ENCODE measurements at regions not wholly inside any gene's neighbourhood (a gene's known extent, or its start where the extent isn't known, plus 50 kb on each side); places are given as distances from the start of the nearest gene placed in this dataset.

DNA sequence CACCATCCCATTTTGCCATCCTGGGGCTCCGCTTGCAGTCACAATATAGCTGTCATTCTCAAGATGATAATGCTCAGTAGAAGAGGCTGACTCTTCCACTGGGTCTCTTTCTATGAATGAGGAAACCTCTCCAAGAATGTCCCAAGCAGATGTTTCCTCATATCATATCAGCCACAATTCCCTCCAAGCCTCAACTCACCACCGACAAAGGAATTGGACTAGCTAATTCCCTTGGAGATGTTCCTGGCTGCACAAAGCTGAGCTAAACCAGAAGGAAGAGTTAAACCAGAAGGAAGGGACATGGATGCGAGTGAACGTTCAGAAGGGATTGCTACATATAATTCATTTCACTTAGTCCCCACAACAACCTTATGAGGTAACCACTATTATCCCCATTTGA lies 65.0 kb upstream of the NPAS2 start:
- no peaks in the 10 kb centered on the region for H3K36me3 Mint-ChIP-seq (ENCODE audit: low read depth)
- POLR2A ChIA-PET = no interaction called here
- H3K9me3 Mint-ChIP-seq = no peaks in the 10 kb centered on the region
- peaks cover 1% of the 10 kb centered on the region for H3K4me1 Mint-ChIP-seq
- CTCF ChIA-PET = interaction anchor here (1.0 kb wide), 1 partner anchor 59 kb away, joined by 3 read pairs; no protein-coding TSS in a partner anchor
- H3K27me3 Mint-ChIP-seq = peaks cover 30% of the 10 kb centered on the region
- no peak overlapping the region for H3K27ac Mint-ChIP-seq
- no peak overlapping the region for H3K4me3 Mint-ChIP-seq
- no peak for DNase-seq

DNA sequence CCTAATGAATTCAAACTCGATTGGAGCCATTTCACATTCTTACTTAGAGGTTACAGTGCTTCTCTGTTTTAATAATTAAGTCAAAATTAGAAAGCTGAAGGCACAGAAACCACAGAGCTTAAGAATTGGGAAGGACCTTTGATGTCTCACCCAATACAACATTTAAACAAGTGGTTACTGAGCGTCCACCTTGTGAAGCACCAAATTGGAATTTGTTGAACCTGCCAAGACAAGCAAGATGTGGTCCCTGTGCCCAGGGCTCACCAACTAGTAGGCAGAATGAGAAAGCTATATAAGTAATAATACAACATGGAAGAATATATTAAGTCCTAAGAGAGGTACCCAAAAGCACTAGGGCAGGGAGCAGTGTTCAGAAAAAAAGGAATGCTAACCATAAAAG lies 64.5 kb upstream of the NPAS2 start:
- Mint-ChIP-seq H3K4me1 (peaks cover 1% of the 10 kb centered on the region), H3K27ac (no peak overlapping the region), H3K4me3 (no peak overlapping the region), H3K27me3 (peaks cover 27% of the 10 kb centered on the region), H3K36me3 (ENCODE audit: low read depth) (no peaks in the 10 kb centered on the region), H3K9me3 (no peaks in the 10 kb centered on the region)
- ChIA-PET POLR2A (no interaction called here), CTCF (no interaction called here)
- DNase-seq = no peak

DNA sequence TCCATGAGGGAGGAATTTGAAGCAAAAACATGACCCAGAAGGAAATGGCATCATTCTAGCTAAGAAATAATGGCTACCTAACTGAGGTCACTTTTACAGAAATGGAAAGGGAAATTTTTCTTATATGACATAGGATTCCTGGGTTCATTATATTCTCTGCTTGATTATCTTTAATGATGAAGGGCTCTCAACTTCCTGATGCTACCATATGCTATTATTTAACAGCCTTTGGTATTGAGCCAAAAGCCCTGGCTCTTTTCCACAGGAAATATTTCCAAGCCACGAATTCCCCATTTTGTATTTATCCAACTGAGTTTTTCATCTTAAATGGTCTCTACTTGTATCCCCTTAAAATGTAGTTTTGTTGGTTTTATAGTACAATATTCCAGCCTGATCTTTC lies 63.2 kb upstream of the NPAS2 start:
- H3K9me3 Mint-ChIP-seq = no peaks in the 10 kb centered on the region
- ChIA-PET CTCF (no interaction called here), POLR2A (no interaction called here)
- no peak overlapping the region for H3K4me3 Mint-ChIP-seq
- no peaks in the 10 kb centered on the region for H3K36me3 Mint-ChIP-seq (ENCODE audit: low read depth)
- peaks cover 1% of the 10 kb centered on the region for H3K4me1 Mint-ChIP-seq
- peaks cover 21% of the 10 kb centered on the region for H3K27me3 Mint-ChIP-seq
- no peak overlapping the region for H3K27ac Mint-ChIP-seq
- DNase-seq = no peak

DNA sequence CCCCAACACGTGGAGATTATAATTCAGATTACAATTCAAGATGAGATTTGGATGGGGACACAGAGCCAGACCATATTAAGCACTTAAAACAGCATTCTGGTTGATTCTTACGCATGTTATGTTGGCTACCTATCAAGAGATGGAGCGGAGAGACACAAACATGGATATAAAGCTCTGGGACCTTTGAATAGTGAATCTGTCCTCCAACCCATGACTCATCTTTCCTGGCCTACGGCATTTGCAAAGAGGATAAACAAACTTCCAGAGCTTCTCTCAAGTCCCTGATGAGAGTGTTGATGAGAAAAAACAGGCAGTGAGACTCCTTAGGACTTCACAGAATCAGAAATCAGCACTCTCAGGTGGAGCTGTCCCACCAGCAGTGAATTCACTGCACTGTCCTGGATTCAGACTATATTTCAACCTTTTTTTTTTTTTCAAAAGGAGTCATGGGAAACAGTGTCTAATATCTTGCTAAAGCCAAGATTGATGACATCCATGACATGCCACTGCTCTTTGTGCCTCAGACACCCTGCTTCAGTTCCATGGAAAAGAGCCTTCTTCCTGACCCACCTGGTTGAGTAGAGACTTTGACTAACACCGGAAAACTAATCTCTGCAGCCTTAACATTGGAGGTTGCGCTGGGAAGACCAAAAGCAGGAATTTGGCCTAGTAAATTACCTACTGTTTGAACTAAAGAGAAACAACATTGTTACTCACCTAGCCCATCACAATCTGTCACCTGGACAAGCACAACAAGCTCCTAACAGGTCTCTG lies 62.1 kb upstream of the NPAS2 start:
- Mint-ChIP-seq H3K27me3 (peaks cover 18% of the 10 kb centered on the region), H3K9me3 (no peaks in the 10 kb centered on the region), H3K4me1 (no peaks in the 10 kb centered on the region), H3K36me3 (ENCODE audit: low read depth) (no peaks in the 10 kb centered on the region), H3K4me3 (no peak overlapping the region), H3K27ac (no peak overlapping the region)
- DNase-seq = no peak
- ChIA-PET POLR2A (no interaction called here), CTCF (no interaction called here)

DNA sequence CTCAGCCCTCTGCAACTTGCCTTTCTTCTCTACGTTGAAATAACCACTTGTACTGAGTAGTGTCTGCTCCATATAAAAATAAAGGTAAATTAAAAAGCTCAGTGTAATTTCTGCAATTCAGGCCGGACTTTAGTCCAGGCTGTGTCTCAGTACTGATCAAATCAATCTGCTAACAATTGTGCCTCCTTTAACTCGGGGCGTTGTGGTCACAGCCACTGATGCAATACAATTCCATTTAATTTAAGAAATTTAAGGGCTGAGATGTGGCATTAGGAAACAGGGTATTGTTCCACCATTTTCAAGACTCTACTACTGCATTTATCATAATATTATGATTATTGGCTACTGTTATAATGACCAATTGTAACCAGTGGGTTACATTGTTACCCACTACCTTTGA lies 60.0 kb upstream of the NPAS2 start:
- Mint-ChIP-seq H3K9me3 (no peaks in the 10 kb centered on the region), H3K36me3 (ENCODE audit: low read depth) (no peaks in the 10 kb centered on the region), H3K27me3 (peaks cover 17% of the 10 kb centered on the region), H3K27ac (no peak overlapping the region), H3K4me3 (no peak overlapping the region), H3K4me1 (no peaks in the 10 kb centered on the region)
- CTCF ChIA-PET = no interaction called here
- no peak for DNase-seq
- POLR2A ChIA-PET = no interaction called here

DNA sequence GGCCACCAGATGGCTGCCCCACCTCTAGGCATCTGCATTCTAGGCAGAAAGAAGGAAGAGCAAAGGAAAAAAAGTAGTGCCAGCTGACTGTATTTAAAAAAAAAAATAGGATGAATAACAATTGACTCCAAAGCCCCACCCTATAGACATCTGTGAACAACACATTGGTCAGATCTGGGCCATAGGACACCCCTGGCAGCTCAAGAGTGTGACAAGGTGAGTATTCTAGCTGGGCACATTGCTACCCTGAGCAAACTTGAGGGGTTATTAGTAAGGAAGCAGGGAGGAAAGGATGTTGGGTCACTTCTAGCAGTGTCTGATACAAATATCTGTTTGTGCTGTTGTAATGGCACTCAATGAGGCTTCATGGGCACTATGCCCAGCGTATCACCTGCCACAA lies 58.6 kb upstream of the NPAS2 start:
- Mint-ChIP-seq H3K4me1 (no peaks in the 10 kb centered on the region), H3K27ac (no peak overlapping the region), H3K27me3 (peaks cover 11% of the 10 kb centered on the region), H3K9me3 (no peaks in the 10 kb centered on the region), H3K4me3 (no peak overlapping the region), H3K36me3 (ENCODE audit: low read depth) (no peaks in the 10 kb centered on the region)
- ChIA-PET CTCF (no interaction called here), POLR2A (no interaction called here)
- no peak for DNase-seq

DNA sequence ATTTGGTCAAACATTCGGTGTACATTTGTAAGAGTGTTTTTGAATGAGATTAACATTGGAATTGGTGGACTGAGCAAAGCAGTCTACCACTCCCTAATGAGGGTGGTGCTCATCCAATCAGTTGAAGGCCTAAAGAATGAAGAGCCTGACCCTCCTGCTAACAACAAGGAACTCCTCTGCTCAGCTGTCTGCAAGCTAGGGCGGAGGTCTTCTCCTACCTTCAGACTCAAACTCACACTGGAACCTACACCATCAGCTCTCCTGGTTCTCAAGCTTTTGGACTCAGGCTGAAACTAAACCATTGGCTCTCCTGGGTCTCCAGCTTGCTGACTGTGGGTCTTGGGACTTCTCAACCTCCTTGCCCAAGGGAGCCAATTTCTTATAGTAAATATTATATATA lies 55.5 kb upstream of the NPAS2 start:
- DNase-seq = no peak
- H3K27me3 Mint-ChIP-seq = peaks cover 13% of the 10 kb centered on the region
- no peak overlapping the region for H3K27ac Mint-ChIP-seq
- no peaks in the 10 kb centered on the region for H3K36me3 Mint-ChIP-seq (ENCODE audit: low read depth)
- ChIA-PET CTCF (no interaction called here), POLR2A (no interaction called here)
- H3K4me1 Mint-ChIP-seq = no peaks in the 10 kb centered on the region
- no peak overlapping the region for H3K4me3 Mint-ChIP-seq
- H3K9me3 Mint-ChIP-seq = no peaks in the 10 kb centered on the region

DNA sequence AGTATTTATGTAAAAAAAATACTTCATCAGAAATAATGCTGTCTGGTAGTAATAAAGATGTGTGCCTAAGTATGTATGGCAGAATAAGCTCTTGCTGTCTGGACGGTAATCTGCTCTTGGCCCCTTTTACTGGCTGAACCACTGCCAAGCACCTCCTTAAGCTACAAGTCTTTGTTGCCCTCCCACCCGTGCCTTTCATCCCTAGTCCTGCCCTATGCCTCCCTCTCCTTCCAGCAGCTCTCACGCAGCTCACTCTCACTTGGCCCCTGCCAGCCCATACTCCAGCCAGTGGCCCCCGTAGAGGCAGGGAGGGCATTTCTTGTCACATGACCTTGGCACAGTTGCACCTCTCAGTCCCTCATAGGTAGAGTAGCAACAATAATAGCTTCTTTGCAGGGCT lies 54.5 kb upstream of the NPAS2 start:
- no peak overlapping the region for H3K4me3 Mint-ChIP-seq
- no peak for DNase-seq
- no peaks in the 10 kb centered on the region for H3K36me3 Mint-ChIP-seq (ENCODE audit: low read depth)
- ChIA-PET CTCF (no interaction called here), POLR2A (no interaction called here)
- H3K9me3 Mint-ChIP-seq = no peaks in the 10 kb centered on the region
- peaks cover 13% of the 10 kb centered on the region for H3K27me3 Mint-ChIP-seq
- H3K4me1 Mint-ChIP-seq = no peaks in the 10 kb centered on the region
- no peak overlapping the region for H3K27ac Mint-ChIP-seq

DNA sequence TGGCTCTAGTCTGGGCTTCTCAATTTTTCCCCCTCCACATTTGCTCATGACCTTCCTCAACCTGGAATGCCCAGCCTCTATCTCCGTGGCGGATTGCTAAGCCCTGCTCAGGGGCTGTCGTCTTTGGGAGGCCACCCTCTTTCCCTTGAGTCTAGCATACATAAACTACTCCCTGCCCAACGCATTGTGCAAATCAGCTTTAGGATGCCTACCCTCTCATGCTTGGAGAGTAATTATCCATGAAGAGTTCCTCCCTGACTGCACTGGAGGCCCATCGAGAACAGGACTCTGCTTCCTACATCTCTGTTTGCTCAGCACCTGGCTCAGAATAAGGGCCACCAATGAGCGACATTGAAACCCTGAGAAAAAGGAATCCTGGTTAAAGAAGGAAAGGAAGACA lies 53.7 kb upstream of the NPAS2 start:
- Mint-ChIP-seq H3K9me3 (no peaks in the 10 kb centered on the region), H3K4me3 (no peak overlapping the region), H3K27ac (no peak overlapping the region), H3K4me1 (no peaks in the 10 kb centered on the region), H3K36me3 (ENCODE audit: low read depth) (no peaks in the 10 kb centered on the region), H3K27me3 (peaks cover 13% of the 10 kb centered on the region)
- ChIA-PET CTCF (interaction anchor here (1.1 kb wide), 1 partner anchor 156 kb away, joined by 3 read pairs; no protein-coding TSS in a partner anchor), POLR2A (no interaction called here)
- no peak for DNase-seq

DNA sequence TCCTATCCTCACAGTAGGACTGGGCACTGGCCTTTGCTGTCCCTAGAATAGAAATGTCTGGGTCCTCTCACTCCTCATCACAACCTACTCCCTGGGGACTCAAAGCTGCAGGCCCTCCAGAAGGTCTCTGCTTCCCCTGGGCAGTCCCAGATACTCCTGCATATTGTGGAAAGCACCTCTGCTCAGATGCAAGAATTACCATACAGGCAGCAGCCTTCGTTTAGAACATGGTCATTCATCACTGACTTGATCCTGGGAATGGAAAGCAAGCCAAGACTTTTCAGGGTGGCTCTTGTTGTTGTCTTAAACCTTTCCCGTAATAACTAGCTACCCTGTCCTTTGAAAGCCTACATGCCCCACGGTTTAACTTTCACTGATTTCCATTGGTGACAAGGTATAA lies 53.1 kb upstream of the NPAS2 start:
- ChIA-PET CTCF (interaction anchor here (1.1 kb wide), 1 partner anchor 157 kb away, joined by 3 read pairs; no protein-coding TSS in a partner anchor), POLR2A (no interaction called here)
- Mint-ChIP-seq H3K4me3 (no peak overlapping the region), H3K36me3 (ENCODE audit: low read depth) (no peaks in the 10 kb centered on the region), H3K27me3 (peaks cover 11% of the 10 kb centered on the region), H3K9me3 (no peaks in the 10 kb centered on the region), H3K27ac (no peak overlapping the region), H3K4me1 (no peaks in the 10 kb centered on the region)
- DNase-seq = no peak

DNA sequence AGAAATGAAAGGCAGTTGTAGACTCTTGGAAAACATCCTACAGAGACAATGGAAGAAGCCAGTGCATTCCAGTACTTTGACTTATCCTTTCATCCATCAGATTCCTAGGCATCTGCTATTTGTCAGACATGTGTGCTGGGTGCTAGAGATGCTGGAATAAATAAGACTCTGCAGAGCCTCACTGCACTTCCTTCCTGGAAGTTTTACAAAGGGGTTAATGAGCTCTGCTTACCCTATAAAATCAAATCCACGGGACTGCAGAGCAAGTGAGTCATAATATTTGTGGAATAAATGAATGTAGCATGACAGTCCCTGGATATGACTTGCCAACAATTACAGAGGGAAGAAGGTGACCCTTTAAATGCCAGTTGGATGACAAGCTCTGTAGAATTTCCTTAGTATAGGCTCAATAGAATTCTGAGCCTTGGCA lies 52.7 kb upstream of the NPAS2 start:
- Mint-ChIP-seq H3K4me1 (no peaks in the 10 kb centered on the region), H3K4me3 (no peak overlapping the region), H3K27ac (no peak overlapping the region), H3K9me3 (no peaks in the 10 kb centered on the region), H3K36me3 (ENCODE audit: low read depth) (no peaks in the 10 kb centered on the region), H3K27me3 (peaks cover 8% of the 10 kb centered on the region)
- POLR2A ChIA-PET = no interaction called here
- no peak for DNase-seq
- CTCF ChIA-PET = interaction anchor here (1.1 kb wide), 1 partner anchor 157 kb away, joined by 3 read pairs; no protein-coding TSS in a partner anchor

DNA sequence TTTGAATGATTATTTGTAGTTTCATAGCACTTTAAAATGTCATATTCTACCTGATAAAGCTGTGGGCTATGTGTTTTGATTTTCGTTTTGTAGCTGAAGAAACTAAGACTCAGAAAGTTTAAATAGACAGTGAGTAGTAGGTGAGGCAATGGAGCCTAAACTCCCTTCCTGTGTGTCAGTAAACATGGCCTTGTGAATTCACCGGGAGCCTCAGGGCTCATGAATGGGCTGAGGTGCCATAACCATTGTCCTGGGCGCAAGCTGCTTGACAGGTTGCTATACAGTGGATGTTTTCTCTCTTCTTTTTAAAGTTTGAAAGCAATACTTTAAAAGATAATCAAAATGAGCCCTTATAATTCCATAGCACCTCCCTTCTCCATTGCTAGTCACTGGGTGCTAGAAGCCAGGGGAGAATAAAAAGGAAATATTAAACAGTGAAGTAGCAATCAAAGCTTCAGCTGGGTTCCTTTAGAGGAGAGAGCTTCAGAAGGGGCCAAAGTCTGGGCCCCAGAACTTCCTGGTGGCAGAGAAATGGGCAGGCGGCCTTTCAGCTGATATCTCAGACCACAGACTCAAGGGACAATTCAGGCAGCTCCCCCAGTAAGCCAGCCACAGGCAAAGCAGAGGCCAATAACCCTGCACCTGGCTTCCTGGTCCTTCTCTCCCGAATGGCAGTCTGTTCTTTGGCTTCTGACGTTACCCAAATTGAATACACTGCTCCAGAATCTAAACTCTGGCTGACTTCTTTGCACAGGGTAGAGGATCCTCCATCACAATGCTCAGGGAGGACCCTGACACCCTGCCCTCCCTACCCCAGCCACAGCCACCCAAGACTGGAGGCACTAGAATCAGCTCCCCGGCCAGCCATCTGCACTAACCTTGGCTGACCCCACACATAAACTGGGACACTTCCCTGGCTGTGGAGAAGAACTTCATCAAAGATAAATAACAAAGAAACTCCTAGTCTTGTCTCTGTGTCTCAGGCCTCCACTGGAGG lies 51.8 kb upstream of the NPAS2 start:
- ChIA-PET POLR2A (no interaction called here), CTCF (no interaction called here)
- Mint-ChIP-seq H3K27ac (no peak overlapping the region), H3K27me3 (peaks cover 8% of the 10 kb centered on the region), H3K36me3 (ENCODE audit: low read depth) (no peaks in the 10 kb centered on the region), H3K4me3 (no peak overlapping the region), H3K9me3 (no peaks in the 10 kb centered on the region), H3K4me1 (no peaks in the 10 kb centered on the region)
- no peak for DNase-seq

Measured in activated CD4-positive, alpha-beta memory T cell treated with anti-CD3 and anti-CD28 coated beads, Interleukin-2, amount 10 ng/mL, durations not matched to agents 7 days and 5 days (primary cell).